SH-SY5Y (cell line): ENCODE measurements at regions not wholly inside any gene's neighbourhood (a gene's known extent, or its start where the extent isn't known, plus 50 kb on each side); places are given as distances from the start of the nearest gene placed in this dataset.

ENCODE experiments used
- GATA2 ChIP-seq: IDR thresholded peaks from 2 replicates; pipeline ENCODE4 v1.6.1; 2011; ENCODE audit warnings: mild to moderate bottlenecking, low read depth, low read length
- GATA3 ChIP-seq: IDR thresholded peaks from 2 replicates; pipeline ENCODE4 v1.6.1; 2011; ENCODE audit warnings: low read depth, mild to moderate bottlenecking, low read length, moderate library complexity

- TF ChIP-seq GATA2 (no peak), GATA3 (no peak)
These were observed 1116.4 kb downstream of the OTOL1 start for GRCh38 chr3:162612991-162613390.
